Progenitor cell of endocrine pancreas (in vitro differentiated cells): ENCODE measurements at regions not wholly inside any gene's neighbourhood (a gene's known extent, or its start where the extent isn't known, plus 50 kb on each side); places are given as distances from the start of the nearest gene placed in this dataset.

Experiments
- DNase-seq: peaks from one replicate; pipeline ENCODE4 v3.0.0; 2021; ENCODE audit warnings: low spot score; ENCODE audit not compliant: unreplicated experiment
- H3K27ac Mint-ChIP-seq: 2 replicates; pipeline ENCODE4 v1.8.0; 2021; ENCODE audit warnings: mild to moderate bottlenecking, moderate library complexity, mixed read lengths
- H3K27me3 Mint-ChIP-seq: 2 replicates; pipeline ENCODE4 v1.8.0; 2021; ENCODE audit warnings: mixed read lengths
- H3K36me3 Mint-ChIP-seq: 2 replicates; pipeline ENCODE4 v1.8.0; 2022; ENCODE audit warnings: mixed read lengths; ENCODE audit not compliant: insufficient read depth
- H3K4me1 Mint-ChIP-seq: 2 replicates; pipeline ENCODE4 v1.8.0; 2021; ENCODE audit warnings: low read depth, mixed read lengths
- H3K4me3 Mint-ChIP-seq: 2 replicates; pipeline ENCODE4 v1.8.0; 2021; ENCODE audit warnings: low read depth, mild to moderate bottlenecking, moderate library complexity, mixed read lengths
- H3K9me3 Mint-ChIP-seq: 2 replicates; pipeline ENCODE4 v1.8.0; 2021; ENCODE audit warnings: low read depth, mixed read lengths
- CTCF ChIP-seq: fragments of 200-600 bp; sonication (generic); IDR thresholded peaks from one replicate; pipeline ENCODE4 v1.5.0; 2021; ENCODE audit warnings: antibody characterized with exemption, mild to moderate bottlenecking; ENCODE audit not compliant: unreplicated experiment

DNA sequence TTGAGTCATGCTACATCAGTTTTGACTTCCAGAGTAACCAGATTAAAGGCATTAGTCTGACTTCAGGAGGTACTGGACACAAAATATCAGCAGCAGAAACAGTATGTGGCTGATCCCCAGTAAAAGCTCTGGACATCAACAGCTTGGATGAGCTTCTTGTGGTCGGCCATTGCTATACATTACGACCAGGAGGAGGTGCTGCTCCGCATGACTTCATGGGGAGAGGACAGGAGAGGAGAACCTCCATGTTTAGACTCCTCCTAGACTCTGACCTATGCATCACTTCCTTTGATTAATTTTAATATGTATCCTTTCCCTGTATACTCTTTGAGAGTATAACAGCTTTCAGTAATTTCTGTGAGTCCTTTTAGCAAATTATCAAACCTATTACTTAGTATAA lies 285.6 kb upstream of the ARHGEF26 start:
- DNase-seq: no peak
- H3K36me3 Mint-ChIP-seq: no peaks in the 10 kb centered on the region
- H3K4me1 Mint-ChIP-seq: peaks cover 7% of the 10 kb centered on the region
- no peak overlapping the region for H3K27ac Mint-ChIP-seq
- H3K4me3 Mint-ChIP-seq: no peak overlapping the region
- peaks cover 4% of the 10 kb centered on the region for H3K9me3 Mint-ChIP-seq
- H3K27me3 Mint-ChIP-seq: no peaks in the 10 kb centered on the region
- no peak for TF ChIP-seq CTCF

DNA sequence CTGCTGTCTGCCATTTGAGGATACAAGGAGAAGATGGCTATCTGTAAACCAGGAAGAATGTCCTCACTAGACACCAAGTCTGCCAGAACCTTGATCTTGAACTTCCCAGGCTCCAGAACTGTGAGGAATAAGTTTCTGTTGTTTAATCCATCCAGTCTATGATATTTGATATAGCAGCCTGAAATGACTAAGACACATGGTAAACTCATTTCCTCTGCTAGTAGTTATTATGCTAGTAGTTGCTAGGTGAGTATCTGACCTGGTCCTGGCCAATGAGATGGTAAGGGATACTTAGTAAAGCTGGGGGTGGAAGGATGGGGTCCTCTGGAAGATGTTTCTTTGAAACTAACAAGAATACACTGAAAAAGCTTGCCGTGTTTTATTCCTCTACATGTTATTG lies 280.7 kb upstream of the ARHGEF26 start:
- Mint-ChIP-seq H3K27ac (no peak overlapping the region), H3K27me3 (peaks cover 7% of the 10 kb centered on the region), H3K36me3 (no peaks in the 10 kb centered on the region), H3K9me3 (no peaks in the 10 kb centered on the region), H3K4me3 (no peak overlapping the region), H3K4me1 (no peaks in the 10 kb centered on the region)
- no peak for DNase-seq
- TF ChIP-seq CTCF: no peak

DNA sequence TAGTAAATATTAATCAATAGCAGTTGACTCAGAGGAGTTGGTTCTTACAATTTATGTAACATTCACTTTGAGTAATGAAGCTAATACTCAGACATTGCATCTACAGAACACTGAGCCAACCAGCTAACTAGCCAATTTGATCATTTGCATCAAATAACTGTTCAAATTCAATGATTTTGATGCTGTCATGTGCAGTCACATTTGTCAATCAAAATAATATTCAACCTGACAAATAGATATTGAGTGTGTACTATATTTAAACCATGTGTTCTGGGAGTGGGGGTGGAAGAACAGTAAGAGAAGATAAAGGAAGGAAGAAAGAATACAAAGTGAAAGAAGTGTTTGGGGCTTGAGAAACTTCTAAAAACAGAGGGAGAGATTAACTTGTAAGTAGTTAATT lies 277.2 kb upstream of the ARHGEF26 start:
- Mint-ChIP-seq H3K4me3 (no peak overlapping the region), H3K4me1 (peaks cover 3% of the 10 kb centered on the region), H3K36me3 (no peaks in the 10 kb centered on the region), H3K27me3 (peaks cover 18% of the 10 kb centered on the region), H3K27ac (no peak overlapping the region), H3K9me3 (no peaks in the 10 kb centered on the region)
- TF ChIP-seq CTCF: no peak
- no peak for DNase-seq

DNA sequence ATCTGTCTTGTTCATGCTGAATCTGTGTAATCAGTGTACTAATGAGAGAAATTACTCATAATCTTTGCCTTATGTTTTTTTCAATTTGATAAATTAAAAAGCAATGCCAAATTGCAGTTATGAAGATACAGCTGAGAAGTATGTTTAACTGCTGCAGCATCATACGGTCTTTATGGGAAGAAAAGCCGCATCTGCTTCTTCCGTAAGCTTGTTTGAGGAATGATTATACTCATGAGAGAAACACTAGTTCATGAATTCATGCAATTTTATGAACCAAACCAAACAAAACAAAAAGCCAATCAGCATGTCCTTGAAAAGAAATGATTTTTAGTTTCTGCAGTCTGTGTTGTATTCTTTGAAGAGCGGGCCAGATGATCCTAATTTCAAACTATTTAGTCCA lies 275.9 kb upstream of the ARHGEF26 start:
- H3K27me3 Mint-ChIP-seq: peaks cover 19% of the 10 kb centered on the region
- DNase-seq: no peak

DNA sequence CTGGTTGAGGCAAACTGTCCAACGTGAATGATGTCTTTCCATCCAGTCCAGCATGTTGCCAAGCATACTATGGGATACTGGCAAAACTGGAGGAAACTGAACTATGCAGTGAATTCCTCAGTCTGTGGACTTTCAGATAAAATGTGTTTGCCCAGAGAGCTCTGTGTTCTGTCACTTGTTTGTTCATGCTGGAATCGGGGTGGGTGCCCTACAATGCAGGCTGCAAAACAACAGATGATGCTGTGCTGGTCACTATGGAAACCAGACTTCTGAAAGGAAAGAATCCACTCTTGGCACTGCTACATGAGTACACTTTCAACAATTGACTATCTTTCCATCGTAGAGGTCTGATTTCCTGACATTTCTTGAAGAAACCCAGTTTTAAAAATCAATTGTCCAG lies 272.5 kb upstream of the ARHGEF26 start:
- Mint-ChIP-seq H3K4me3 (no peak overlapping the region), H3K36me3 (no peaks in the 10 kb centered on the region), H3K9me3 (no peaks in the 10 kb centered on the region), H3K27me3 (peaks cover 29% of the 10 kb centered on the region), H3K4me1 (peaks cover 17% of the 10 kb centered on the region), H3K27ac (no peak overlapping the region)
- no peak for DNase-seq
- no peak for TF ChIP-seq CTCF

More for the DNA sequence above, 275.9 kb upstream of the ARHGEF26 start:
- no peaks in the 10 kb centered on the region for H3K9me3 Mint-ChIP-seq
- no peaks in the 10 kb centered on the region for H3K36me3 Mint-ChIP-seq
- H3K27ac Mint-ChIP-seq: no peak overlapping the region
- TF ChIP-seq CTCF: no peak
- H3K4me1 Mint-ChIP-seq: peaks cover 3% of the 10 kb centered on the region
- no peak overlapping the region for H3K4me3 Mint-ChIP-seq
